HG03457 (cell line): ENCODE measurements at regions not wholly inside any gene's neighbourhood (a gene's known extent, or its start where the extent isn't known, plus 50 kb on each side); places are given as distances from the start of the nearest gene placed in this dataset.
"Not testable (repeated sequence)": the region's sequence is repeated elsewhere in the genome, so short reads cannot be mapped to it uniquely, and the experiment has no call there.

Experiments used
- ATAC-seq: cut with Tn5 transposase; IDR thresholded peaks from one replicate; pipeline ENCODE4 v1.9.1; 2021; ENCODE audit warnings: moderate number of reproducible peaks; ENCODE audit not compliant: unreplicated experiment

- ATAC-seq: no peak
These were observed 74.3 kb upstream of the GUCY1A1 start for GRCh38 chr4:155592179-155592937.

DNA sequence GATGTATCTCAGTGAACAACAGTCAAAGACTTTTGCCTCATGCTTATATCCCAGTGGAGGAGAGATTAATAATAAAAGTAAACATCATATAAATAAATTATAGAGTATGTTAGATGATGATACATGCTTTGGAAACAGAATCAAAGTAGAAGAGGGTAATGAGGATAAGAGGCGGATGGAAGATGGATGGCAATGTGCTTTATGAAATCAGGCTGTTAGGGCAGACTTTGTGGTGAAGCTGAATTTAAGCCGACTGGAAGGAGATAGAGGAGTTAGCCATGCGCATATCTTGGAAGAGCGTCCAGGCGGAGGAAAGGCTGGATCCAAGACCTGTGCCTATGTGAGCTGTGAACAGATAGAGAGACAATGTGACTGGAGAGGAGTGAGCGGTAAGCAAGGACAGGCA, 74.9 kb upstream of the GUCY1A1 start:
- ATAC-seq: no peak

GRCh38 chr4:155590796-155591585, 75.7 kb upstream of the GUCY1A1 start:
- no peak for ATAC-seq

GRCh38 chr4:155588437-155588836, 78.2 kb upstream of the GUCY1A1 start:
- ATAC-seq: no peak

- ATAC-seq: no peak
These were observed 78.9 kb upstream of the GUCY1A1 start for GRCh38 chr4:155587766-155588165.

DNA sequence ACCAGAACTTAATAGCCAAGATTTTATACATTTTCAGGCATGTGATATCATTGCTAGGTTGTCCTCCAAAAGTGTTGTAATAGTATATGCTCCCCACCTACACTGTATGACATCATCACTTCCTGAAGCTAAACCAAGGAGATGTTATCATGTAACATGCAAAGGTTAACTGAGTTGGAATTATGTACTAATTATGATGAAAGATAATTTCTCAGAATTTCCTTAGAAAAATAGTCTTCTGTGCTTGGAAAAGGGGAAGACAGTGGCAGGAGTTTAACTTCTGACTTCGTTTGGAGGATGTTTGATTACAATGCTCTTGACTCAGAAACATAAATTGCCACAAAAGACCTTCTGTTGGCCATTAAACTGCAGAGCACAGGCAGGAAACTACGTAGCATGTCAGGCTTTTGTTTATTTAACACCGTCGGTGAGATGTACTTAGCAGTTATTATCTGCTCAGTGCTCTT, 83.6 kb upstream of the GUCY1A1 start:
- ATAC-seq: no peak

- ATAC-seq: no peak
These were observed 84.6 kb upstream of the GUCY1A1 start for GRCh38 chr4:155582041-155582440.

- ATAC-seq: no peak
These were observed 87.8 kb upstream of the GUCY1A1 start for GRCh38 chr4:155578726-155579370.

DNA sequence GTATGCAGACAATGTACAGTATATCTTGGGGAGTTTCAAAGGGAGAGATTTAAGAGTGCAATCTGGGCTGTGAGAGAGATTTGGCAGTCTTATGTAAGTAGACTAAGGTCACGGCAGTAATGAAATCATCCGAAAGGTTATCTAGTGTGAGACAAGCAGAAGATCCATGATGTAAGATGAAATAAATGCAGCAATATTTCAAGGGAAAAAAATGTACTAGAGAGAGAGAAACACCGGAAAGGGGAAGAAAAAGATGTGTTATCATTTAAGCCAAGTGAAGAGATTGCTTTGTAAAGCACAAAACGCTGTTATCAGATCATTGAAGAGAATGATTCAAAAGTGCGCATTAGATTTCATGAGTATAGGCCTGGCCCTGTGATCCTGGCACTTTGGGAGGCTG, 88.4 kb upstream of the GUCY1A1 start:
- ATAC-seq: no peak

- ATAC-seq: not testable (repeated sequence)
These were observed 92.3 kb upstream of the GUCY1A1 start for GRCh38 chr4:155574329-155574728.

GRCh38 chr4:155573126-155573525, 93.5 kb upstream of the GUCY1A1 start:
- ATAC-seq: no peak

- no peak for ATAC-seq
These were observed 94.4 kb upstream of the GUCY1A1 start for GRCh38 chr4:155572106-155572703.

DNA sequence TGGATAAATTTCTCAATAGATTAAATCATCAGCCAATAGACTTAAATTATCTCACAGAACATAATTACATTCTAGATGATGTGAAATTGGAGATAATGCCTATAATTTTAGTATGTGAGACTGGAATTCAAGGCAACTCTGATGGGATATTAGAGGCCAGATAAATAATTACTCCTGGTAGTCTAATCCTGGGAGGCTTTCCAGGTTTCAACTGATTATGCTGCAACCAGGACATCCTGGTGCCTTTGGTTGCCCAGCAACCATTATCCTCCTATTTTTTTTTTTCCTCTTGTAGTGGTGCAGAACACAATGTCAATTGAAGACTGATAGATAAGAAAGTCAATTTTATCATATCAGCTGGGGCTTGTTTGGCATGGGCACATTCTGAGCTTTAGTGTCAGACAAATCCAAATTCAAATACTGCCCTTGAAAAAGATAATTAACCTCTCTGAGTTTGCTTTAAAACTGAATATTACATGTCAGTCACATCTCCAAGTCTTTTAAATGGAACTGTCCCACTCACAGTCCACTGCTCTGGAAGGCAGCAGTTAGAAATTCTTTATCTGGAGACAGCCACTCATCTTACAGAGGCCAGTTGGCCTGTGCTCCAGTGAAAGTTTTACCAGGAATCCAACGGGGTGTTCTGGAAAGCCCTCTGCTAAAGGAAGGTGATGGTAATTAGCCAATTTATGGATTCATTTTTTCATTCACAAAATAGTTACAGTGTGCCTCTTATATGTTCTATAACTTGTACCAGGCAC, 95.3 kb upstream of the GUCY1A1 start:
- ATAC-seq: no peak

GRCh38 chr4:155570661-155571060, 96.0 kb upstream of the GUCY1A1 start:
- ATAC-seq: no peak

DNA sequence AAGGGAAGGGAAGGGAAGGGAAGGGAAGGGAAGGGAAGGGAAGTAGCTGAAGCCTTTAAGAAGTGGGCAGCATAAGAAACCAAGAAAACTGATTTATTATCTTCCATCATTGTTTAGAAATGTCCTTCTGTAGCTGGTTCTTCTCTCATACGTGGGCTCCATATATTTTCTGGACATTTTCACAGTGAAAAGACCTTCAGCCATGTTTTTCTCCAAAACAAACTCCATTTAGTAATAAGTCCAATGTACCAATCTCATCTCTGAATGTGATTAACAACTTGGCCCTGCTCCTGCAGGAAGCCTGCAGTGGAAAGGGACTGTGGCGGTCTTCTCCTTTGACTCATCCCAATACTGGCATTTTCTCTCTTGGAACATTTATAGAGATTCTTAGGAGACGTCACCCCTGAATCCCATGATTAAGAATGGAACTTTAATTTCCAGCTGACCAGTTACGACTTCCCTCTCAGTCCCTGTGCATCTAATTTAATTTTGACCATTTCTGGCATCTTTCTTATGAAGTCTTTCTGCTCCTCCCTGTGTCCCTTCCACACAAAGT, 96.6 kb upstream of the GUCY1A1 start:
- ATAC-seq: no peak

DNA sequence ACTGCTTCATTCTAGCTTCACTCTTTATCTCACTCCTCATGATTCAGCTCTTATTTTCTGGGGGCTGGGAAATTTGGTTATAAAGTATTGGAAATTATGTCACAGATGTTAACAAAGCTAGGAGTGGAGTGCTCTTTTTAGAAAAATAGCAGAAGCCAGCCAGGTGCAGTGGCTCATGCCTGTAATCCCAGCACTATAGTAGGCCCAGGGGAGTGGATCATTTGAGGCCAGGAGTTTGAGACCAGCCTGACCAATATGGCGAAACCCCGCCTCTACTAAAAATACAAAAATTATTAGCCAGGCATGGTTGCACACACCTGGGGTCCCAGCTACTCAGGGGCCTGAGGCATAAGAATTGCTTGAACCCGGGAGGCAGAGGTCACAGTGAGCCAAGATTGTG, 97.2 kb upstream of the GUCY1A1 start:
- no peak for ATAC-seq

DNA sequence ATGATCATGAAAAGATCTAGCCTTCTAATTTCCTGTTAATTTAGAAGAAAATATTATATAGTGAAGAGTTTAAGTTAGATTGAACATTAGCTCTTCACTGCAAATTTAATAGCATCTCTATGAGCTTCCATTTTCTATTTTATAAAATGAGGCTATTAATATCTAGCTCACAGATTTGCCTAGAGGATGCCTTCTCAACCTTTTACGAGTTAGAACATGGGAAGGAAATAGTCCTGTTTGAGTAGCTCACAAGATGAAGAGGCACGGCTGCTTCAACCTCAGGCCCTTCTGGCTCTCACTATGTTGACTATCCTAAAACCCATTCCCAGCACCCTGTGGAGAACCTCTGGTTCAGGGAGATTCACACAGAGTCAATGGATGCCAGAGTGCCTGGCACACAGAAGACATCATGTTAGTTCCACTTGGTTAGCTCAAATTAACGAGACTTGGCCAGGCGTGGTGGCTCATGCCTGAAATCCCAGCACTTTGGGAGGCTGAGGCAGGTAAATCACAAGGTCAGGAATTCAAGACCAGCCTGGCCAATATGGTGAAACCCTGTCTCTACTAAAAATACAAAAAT, 97.9 kb upstream of the GUCY1A1 start:
- ATAC-seq: no peak

- no peak for ATAC-seq
These were observed 100.3 kb upstream of the GUCY1A1 start for GRCh38 chr4:155566354-155566753.

DNA sequence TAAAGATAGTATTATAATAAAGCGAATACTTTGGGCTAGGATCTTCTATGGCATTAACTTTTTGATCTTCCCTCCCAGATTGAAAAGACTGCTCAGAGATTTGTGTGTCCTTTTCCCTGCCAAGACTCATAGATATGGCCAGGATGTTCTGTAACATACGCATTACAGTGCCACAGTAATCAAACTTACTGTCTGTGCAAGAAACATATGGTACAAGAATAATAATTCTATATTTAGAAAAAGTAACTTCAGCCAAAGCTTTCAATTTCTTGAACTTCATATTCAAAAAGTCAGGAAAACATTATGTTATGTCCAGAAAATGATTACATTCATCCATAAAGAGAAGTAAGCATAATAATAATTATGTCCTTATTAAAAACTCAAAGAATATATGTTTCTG, 100.9 kb upstream of the GUCY1A1 start:
- no peak for ATAC-seq

DNA sequence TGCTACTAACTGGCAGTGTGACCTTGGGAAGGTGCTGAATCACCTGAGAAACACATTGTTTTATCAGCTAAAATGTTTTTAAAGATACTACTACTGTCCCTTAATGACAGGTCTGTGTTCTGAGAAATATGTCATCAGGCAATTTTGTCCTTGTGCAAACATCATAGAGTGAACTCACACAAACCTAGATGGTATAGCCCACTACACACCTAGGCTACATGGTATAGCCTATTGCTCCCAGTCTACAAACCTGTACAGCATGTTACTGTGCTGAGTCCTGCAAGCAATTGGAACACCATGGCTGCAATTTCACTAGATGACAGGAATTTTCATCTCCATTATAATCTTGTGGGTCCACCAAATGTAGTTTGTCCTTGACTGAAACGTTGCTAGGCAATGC, 101.3 kb upstream of the GUCY1A1 start:
- ATAC-seq: no peak
